ENCODE measurements at regions not wholly inside any gene's neighbourhood (a gene's known extent, or its start where the extent isn't known, plus 50 kb on each side); places are given as distances from the start of the nearest gene placed in this dataset.
"Not testable (repeated sequence)": the region's sequence is repeated elsewhere in the genome, so short reads cannot be mapped to it uniquely, and the experiment has no call there.

GRCh38 chr9:34793428-34793827 lies 83.5 kb upstream of the CCL21 start:
- DNase-seq (ENCODE audit: low read depth in 2 of 2) = no peak

DNA sequence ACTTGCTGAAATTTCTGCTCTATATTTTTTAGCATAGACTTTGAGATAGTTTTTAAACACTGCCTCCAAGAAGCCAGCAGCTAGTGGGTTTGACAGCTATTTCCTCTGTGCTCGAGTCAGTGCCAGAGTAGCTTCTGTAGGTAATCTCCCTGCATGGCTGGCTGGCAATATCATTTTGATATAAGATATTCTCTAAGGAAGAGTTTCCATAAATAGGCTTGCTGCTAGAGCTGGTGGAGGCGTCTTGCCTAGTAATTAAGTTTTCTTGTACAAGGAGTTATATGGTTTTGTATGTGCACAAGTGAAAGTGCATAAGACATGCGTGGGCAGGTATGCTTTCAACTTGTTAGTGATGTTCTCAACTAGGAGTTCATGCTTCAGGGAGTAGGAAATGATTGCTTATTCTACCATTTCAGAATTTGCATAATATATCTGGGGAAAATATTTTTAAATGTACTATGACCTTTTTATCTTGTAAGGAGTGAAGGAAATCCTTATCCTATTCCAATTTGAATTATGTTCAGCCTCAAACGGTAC lies 74.1 kb upstream of the CCL21 start:
- no peak for DNase-seq (ENCODE audit: low read depth in 2 of 2)

- no peak for DNase-seq (ENCODE audit: low read depth in 2 of 2)
These were observed 72.4 kb upstream of the CCL21 start for GRCh38 chr9:34782372-34782771.

- DNase-seq (ENCODE audit: low read depth in 2 of 2) = no peak
These were observed 67.7 kb upstream of the CCL21 start for GRCh38 chr9:34777666-34778065.

DNA sequence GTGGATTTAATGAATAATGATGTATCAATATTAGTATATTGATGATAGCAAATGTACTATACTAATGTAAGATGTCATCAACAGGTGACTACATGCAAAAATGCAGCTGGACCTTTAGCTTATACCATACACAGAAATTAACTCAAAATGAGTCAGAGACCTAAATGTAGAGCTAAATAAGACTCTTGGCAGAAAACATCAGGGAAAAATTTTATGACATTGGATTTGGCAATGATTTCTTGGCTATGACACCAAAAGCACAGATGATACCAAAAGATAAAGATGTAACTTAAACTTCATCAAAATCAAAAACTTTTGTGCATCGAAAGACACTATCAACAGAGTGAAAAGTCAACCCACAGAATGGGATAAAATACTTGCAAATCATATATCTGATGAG lies 64.0 kb upstream of the CCL21 start:
- DNase-seq (ENCODE audit: low read depth in 2 of 2) = no peak

- no peak for DNase-seq (ENCODE audit: low read depth in 2 of 2)
These were observed 63.5 kb upstream of the CCL21 start for GRCh38 chr9:34773306-34773910.

DNA sequence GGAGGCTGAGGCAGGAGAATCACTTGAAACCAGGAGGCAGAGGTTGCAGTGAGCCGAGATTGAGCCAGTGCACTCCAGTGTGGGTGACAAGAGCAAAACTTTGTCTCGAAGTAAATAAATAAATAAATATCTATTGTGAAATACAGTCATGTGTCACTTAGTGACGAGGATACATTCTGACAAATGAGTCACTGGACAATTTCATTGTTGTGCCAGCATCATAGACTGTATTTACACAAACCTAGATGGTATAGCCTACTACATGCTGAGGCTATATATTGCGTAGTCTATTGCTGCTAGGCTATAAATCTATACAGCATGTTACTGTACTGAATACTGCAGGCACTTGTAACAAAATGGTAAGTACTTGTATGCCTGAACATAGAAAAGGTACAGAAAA lies 61.1 kb upstream of the CCL21 start:
- no peak for DNase-seq (ENCODE audit: low read depth in 2 of 2)

DNA sequence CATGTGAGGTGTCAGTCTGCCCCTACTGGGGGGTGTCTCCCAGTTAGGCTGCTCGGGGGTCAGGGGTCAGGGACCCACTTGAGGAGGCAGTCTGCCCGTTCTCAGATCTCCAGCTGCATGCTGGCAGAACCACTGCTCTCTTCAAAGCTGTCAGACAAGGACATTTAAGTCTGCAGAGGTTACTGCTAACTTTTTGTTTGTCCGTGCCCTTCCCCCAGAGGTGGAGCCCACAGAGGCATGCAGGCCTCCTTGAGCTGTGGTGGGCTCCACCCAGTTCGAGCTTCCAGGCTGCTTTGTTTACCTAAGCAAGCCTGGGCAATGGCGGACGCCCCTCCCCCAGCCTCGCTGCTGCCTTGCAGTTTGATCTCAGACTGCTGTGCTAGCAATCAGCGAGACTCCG lies 57.2 kb upstream of the CCL21 start:
- not testable (repeated sequence) for DNase-seq (ENCODE audit: low read depth in 2 of 2)

DNA sequence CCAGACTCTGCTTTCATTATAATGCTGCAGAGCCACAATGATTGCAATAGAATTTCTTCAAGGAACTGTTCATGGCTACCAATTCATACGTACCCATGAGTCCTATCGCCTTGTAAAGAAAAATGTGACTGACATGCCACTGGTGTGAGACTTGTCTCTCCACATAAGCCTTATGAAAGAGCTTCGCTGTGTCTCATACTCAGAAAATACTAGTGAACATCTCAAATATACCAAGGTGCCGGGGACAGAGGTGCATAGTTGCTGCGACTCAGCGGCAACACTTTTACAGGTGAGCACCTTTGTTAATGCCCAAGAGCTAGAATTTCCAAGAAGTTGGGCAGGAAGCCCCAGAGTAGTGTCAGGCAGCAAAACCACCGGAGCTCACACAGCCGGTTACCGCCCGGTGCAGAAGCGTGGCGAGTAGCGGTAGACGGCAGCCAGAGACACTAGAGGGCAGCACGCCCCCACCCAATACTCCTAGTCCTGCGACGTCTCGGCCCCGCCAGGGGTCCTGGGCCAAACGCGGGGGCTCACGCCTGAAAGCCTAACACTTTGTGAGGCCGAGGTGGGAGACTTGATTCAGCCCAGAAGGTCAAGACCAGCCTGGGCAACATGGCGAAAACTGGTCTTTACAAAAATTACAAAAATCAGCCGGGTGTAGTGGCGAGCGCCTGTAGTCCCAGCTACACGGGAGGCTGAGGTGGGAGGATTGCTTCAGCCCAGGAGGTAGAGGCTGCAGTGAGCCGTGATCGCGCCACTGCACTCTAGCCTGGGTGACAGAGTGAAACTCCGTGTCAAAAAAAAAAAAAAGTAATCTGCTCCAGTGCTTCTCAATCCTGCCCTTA lies 50.5 kb upstream of the CCL21 start:
- peak in 1 of 2 donors; percentile 18 for DNase-seq (ENCODE audit: low read depth in 2 of 2)
